ENCODE measurements at regions not wholly inside any gene's neighbourhood (a gene's known extent, or its start where the extent isn't known, plus 50 kb on each side); places are given as distances from the start of the nearest gene placed in this dataset.

GRCh38 chr1:229154811-229155210 is 116.1 kb upstream of the RAB4A start:
- TF ChIP-seq CTCF (IDR thresholded peaks at IDR 0.05), result no peak
- TF ChIP-seq POLR2A (IDR thresholded peaks at IDR 0.05), result no peak
